Parathyroid adenoma (tissue), 2 donors: ENCODE measurements at regions not wholly inside any gene's neighbourhood (a gene's known extent, or its start where the extent isn't known, plus 50 kb on each side); places are given as distances from the start of the nearest gene placed in this dataset.

ENCODE experiments used
- H2AFZ ChIP-seq: fragments of 300-600 bp; sonication (generic); one replicate; pipeline ENCODE4 v1.7.0; 2017; ENCODE audit warnings: antibody characterized with exemption, mild to moderate bottlenecking
- H3K27ac ChIP-seq: fragments of 300-600 bp; sonication (generic); one replicate; pipeline ENCODE4 v1.7.0; 2017
- H3K27me3 ChIP-seq: fragments of 300-600 bp; sonication (generic); one replicate; pipeline ENCODE4 v1.7.0; 2017; ENCODE audit warnings: low read length; ENCODE audit not compliant: control insufficient read depth, insufficient read depth
- H3K36me3 ChIP-seq: fragments of 300-600 bp; sonication (generic); one replicate; pipeline ENCODE4 v1.7.0; 2017; ENCODE audit warnings: low read length; ENCODE audit not compliant: control insufficient read depth, insufficient read depth
- H3K4me1 ChIP-seq: fragments of 300-600 bp; sonication (generic); one replicate; pipeline ENCODE4 v1.7.0; 2017; ENCODE audit warnings: control low read depth
- H3K4me2 ChIP-seq: fragments of 300-600 bp; sonication (generic); one replicate; pipeline ENCODE4 v1.7.0; 2017; ENCODE audit warnings: low read length
- H3K4me3 ChIP-seq: fragments of 300-600 bp; sonication (generic); one replicate; pipeline ENCODE4 v1.7.0; 2017; ENCODE audit warnings: low read depth, low read length
- H3K79me2 ChIP-seq: fragments of 300-600 bp; sonication (generic); one replicate; pipeline ENCODE4 v1.7.0; 2017; ENCODE audit warnings: control low read depth
- H3K9ac ChIP-seq: fragments of 300-600 bp; sonication (generic); one replicate; pipeline ENCODE4 v1.7.0; 2017; ENCODE audit warnings: mild to moderate bottlenecking
- H3K9me3 ChIP-seq: fragments of 300-600 bp; sonication (generic); one replicate; pipeline ENCODE4 v1.7.0; 2017; ENCODE audit warnings: low read length; ENCODE audit not compliant: control insufficient read depth
- CTCF ChIP-seq: fragments of 300-600 bp; sonication (generic); IDR thresholded peaks from one replicate; pipeline ENCODE4 v1.7.0; 2017; ENCODE audit warnings: antibody characterized with exemption, mild to moderate bottlenecking
- donor health status: primary hyperparathyroidism.

GRCh38 chr10:118445535-118445934 lies 103.4 kb upstream of the FAM204A start:
- no peak overlapping the region for H3K9ac ChIP-seq
- TF ChIP-seq CTCF, result no peak
- H3K4me3 ChIP-seq, result no peak overlapping the region
- H3K79me2 ChIP-seq, result no peaks in the 10 kb centered on the region
- no peaks in the 10 kb centered on the region for H3K27me3 ChIP-seq
- H2AFZ ChIP-seq, result no peak overlapping the region
- no peaks in the 10 kb centered on the region for H3K36me3 ChIP-seq
- no peak overlapping the region for H3K27ac ChIP-seq
- no peaks in the 10 kb centered on the region for H3K4me1 ChIP-seq
- H3K9me3 ChIP-seq, result no peaks in the 10 kb centered on the region
- no peak overlapping the region for H3K4me2 ChIP-seq

GRCh38 chr10:118444069-118444468 lies 101.9 kb upstream of the FAM204A start:
- no peak overlapping the region for H3K9ac ChIP-seq
- no peaks in the 10 kb centered on the region for H3K79me2 ChIP-seq
- H3K4me3 ChIP-seq, result no peak overlapping the region
- no peak overlapping the region for H3K27ac ChIP-seq
- no peaks in the 10 kb centered on the region for H3K27me3 ChIP-seq
- H3K36me3 ChIP-seq, result no peaks in the 10 kb centered on the region
- no peak for TF ChIP-seq CTCF
- no peaks in the 10 kb centered on the region for H3K4me1 ChIP-seq
- no peaks in the 10 kb centered on the region for H3K9me3 ChIP-seq
- no peak overlapping the region for H2AFZ ChIP-seq
- H3K4me2 ChIP-seq, result no peak overlapping the region

GRCh38 chr10:118442032-118442431 lies 99.9 kb upstream of the FAM204A start:
- no peaks in the 10 kb centered on the region for H3K9me3 ChIP-seq
- no peak overlapping the region for H3K9ac ChIP-seq
- H3K79me2 ChIP-seq, result no peaks in the 10 kb centered on the region
- H3K4me2 ChIP-seq, result no peak overlapping the region
- no peak for TF ChIP-seq CTCF
- H2AFZ ChIP-seq, result no peak overlapping the region
- H3K36me3 ChIP-seq, result no peaks in the 10 kb centered on the region
- no peaks in the 10 kb centered on the region for H3K27me3 ChIP-seq
- H3K27ac ChIP-seq, result no peak overlapping the region
- H3K4me1 ChIP-seq, result no peaks in the 10 kb centered on the region
- no peak overlapping the region for H3K4me3 ChIP-seq

- H2AFZ ChIP-seq, result no peak overlapping the region
- H3K4me2 ChIP-seq, result no peak overlapping the region
- no peak for TF ChIP-seq CTCF
- no peaks in the 10 kb centered on the region for H3K36me3 ChIP-seq
- H3K4me3 ChIP-seq, result no peak overlapping the region
- H3K9me3 ChIP-seq, result no peaks in the 10 kb centered on the region
- no peaks in the 10 kb centered on the region for H3K79me2 ChIP-seq
- no peak overlapping the region for H3K27ac ChIP-seq
- H3K4me1 ChIP-seq, result no peaks in the 10 kb centered on the region
- H3K9ac ChIP-seq, result no peak overlapping the region
- H3K27me3 ChIP-seq, result no peaks in the 10 kb centered on the region
Observed at GRCh38 chr10:118439824-118440223, 97.7 kb upstream of the FAM204A start.

- Histone ChIP-seq H3K4me3 (no peak overlapping the region), H3K79me2 (no peaks in the 10 kb centered on the region), H2AFZ (no peak overlapping the region), H3K9me3 (no peaks in the 10 kb centered on the region), H3K4me2 (no peak overlapping the region), H3K27me3 (no peaks in the 10 kb centered on the region), H3K9ac (no peak overlapping the region), H3K27ac (no peak overlapping the region), H3K36me3 (no peaks in the 10 kb centered on the region), H3K4me1 (no peaks in the 10 kb centered on the region)
- no peak for TF ChIP-seq CTCF
Observed at GRCh38 chr10:118436742-118437141, 94.6 kb upstream of the FAM204A start.
